Ecto neural progenitor cell (in vitro differentiated cells): ENCODE measurements at regions not wholly inside any gene's neighbourhood (a gene's known extent, or its start where the extent isn't known, plus 50 kb on each side); places are given as distances from the start of the nearest gene placed in this dataset.

Experiments used
- DNase-seq: peaks from one replicate; pipeline ENCODE4 v3.0.0-alpha.2; 2018; ENCODE audit warnings: low spot score

GRCh38 chr10:57874810-57875209 is 392.9 kb downstream of the IPMK start:
- DNase-seq, result no peak

GRCh38 chr10:57867241-57867640 is 400.5 kb downstream of the IPMK start:
- DNase-seq, result no peak

GRCh38 chr10:57864765-57865680 is 402.7 kb downstream of the IPMK start:
- DNase-seq, result no peak

GRCh38 chr10:57849691-57850357 is 417.9 kb downstream of the IPMK start:
- no peak for DNase-seq

- DNase-seq, result no peak
Measured at GRCh38 chr10:57846307-57847065, 421.2 kb downstream of the IPMK start.

- DNase-seq, result no peak
Measured at GRCh38 chr10:57844387-57844998, 423.2 kb downstream of the IPMK start.

GRCh38 chr10:57830877-57831560 is 436.7 kb downstream of the IPMK start:
- no peak for DNase-seq

- DNase-seq, result no peak
Measured at GRCh38 chr10:57825015-57825414, 442.7 kb downstream of the IPMK start.

- no peak for DNase-seq
Measured at GRCh38 chr10:57823398-57823797, 444.3 kb downstream of the IPMK start.

- DNase-seq, result no peak
Measured at GRCh38 chr10:57822965-57823364, 444.7 kb downstream of the IPMK start.

GRCh38 chr10:57818522-57818921 is 449.2 kb downstream of the IPMK start:
- no peak for DNase-seq

GRCh38 chr10:57817741-57818140 is 450.0 kb downstream of the IPMK start:
- no peak for DNase-seq

- no peak for DNase-seq
Measured at GRCh38 chr10:57815949-57816348, 451.7 kb downstream of the IPMK start.

- DNase-seq, result no peak
Measured at GRCh38 chr10:57809961-57810360, 457.7 kb downstream of the IPMK start.

- DNase-seq, result no peak
Measured at GRCh38 chr10:57807906-57808305, 459.8 kb downstream of the IPMK start.

- no peak for DNase-seq
Measured at GRCh38 chr10:57806675-57807074, 461.0 kb downstream of the IPMK start.

GRCh38 chr10:57799625-57800024 is 468.1 kb downstream of the IPMK start:
- no peak for DNase-seq

- no peak for DNase-seq
Measured at GRCh38 chr10:57798830-57799229, 468.9 kb downstream of the IPMK start.

- DNase-seq, result no peak
Measured at GRCh38 chr10:57791546-57791945, 476.1 kb downstream of the IPMK start.

- DNase-seq, result no peak
Measured at GRCh38 chr10:57790703-57791102, 477.0 kb downstream of the IPMK start.

GRCh38 chr10:57788117-57788516 is 479.6 kb downstream of the IPMK start:
- no peak for DNase-seq
